ENCODE measurements at regions not wholly inside any gene's neighbourhood (a gene's known extent, or its start where the extent isn't known, plus 50 kb on each side); places are given as distances from the start of the nearest gene placed in this dataset.

DNA sequence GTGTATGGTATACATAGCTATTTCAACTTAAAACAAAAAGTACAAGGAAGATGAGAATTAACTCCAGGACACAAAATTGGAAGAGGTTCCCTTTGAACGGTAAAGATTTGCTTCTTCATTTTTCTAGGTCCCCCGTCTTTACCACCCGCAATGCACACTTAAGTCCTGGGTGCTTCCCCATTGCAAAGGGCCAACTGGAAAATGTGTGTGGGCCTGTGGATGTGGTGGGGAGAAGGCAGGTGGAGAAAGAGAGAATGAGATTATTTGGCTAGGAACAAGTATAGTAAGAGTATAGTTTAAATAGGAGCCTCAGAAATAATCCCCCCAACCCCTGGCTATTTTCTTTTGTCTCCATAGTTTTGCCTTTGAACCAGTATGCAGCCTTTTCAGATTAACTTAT lies 115.4 kb downstream of the HLX start:
- no peak for DNase-seq
- Histone ChIP-seq H3K36me3 (no peaks in the 10 kb centered on the region), H3K27me3 (no peaks in the 10 kb centered on the region), H3K4me1 (ENCODE audit: insufficient read depth) (no peaks in the 10 kb centered on the region), H3K27ac (no peak overlapping the region), H3K9me3 (no peaks in the 10 kb centered on the region), H3K4me3 (no peak overlapping the region)
- 89 to 92% (median 91%) methylated on average over 3 of the region's 3 CpGs for WGBS, 3 donors
- intact Hi-C loops (cut with DNase I) = no loop called here
- TF ChIP-seq EP300 (IDR thresholded peaks at IDR 0.05) = no peak
- no peak for TF ChIP-seq POLR2A (IDR thresholded peaks at IDR 0.05)
- TF ChIP-seq, protein P1, sequence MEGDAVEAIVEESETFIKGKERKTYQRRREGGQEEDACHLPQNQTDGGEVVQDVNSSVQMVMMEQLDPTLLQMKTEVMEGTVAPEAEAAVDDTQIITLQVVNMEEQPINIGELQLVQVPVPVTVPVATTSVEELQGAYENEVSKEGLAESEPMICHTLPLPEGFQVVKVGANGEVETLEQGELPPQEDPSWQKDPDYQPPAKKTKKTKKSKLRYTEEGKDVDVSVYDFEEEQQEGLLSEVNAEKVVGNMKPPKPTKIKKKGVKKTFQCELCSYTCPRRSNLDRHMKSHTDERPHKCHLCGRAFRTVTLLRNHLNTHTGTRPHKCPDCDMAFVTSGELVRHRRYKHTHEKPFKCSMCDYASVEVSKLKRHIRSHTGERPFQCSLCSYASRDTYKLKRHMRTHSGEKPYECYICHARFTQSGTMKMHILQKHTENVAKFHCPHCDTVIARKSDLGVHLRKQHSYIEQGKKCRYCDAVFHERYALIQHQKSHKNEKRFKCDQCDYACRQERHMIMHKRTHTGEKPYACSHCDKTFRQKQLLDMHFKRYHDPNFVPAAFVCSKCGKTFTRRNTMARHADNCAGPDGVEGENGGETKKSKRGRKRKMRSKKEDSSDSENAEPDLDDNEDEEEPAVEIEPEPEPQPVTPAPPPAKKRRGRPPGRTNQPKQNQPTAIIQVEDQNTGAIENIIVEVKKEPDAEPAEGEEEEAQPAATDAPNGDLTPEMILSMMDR (IDR thresholded peaks at IDR 0.05) = no peak

DNA sequence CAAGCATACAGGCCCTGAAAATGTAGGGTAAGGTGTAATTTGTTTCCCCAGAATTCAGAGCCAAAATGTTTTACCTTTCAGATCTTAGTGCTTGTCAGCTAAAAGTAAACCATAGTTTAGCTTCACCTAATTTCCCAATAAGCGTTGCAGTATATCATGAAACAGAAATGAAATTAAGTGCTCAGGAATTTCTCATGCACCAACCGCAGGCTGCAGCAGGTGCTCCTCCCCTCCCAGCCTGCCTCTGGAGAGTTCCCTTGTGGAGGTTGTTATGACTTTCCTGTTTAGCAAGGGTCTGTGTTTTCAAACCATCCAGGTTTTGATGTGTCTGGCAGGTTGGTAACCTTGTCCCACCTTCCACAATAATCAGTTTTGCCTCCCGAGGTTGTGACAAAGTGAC lies 118.5 kb downstream of the HLX start:
- intact Hi-C loops (cut with DNase I) = no loop called here
- no peak for TF ChIP-seq POLR2A (IDR thresholded peaks at IDR 0.05)
- TF ChIP-seq EP300 (IDR thresholded peaks at IDR 0.05) = no peak
- TF ChIP-seq, protein P1 (IDR thresholded peaks at IDR 0.05) = no peak
- no peaks in the 10 kb centered on the region for H3K36me3 ChIP-seq
- H3K4me1 ChIP-seq (ENCODE audit: insufficient read depth) = no peaks in the 10 kb centered on the region
- DNase-seq = no peak
- H3K4me3 ChIP-seq = no peak overlapping the region
- no peaks in the 10 kb centered on the region for H3K9me3 ChIP-seq
- H3K27me3 ChIP-seq = no peaks in the 10 kb centered on the region
- no peak overlapping the region for H3K27ac ChIP-seq
- WGBS, 3 donors = 54 to 85% (median 64%) methylated on average over 3 of the region's 3 CpGs

DNA sequence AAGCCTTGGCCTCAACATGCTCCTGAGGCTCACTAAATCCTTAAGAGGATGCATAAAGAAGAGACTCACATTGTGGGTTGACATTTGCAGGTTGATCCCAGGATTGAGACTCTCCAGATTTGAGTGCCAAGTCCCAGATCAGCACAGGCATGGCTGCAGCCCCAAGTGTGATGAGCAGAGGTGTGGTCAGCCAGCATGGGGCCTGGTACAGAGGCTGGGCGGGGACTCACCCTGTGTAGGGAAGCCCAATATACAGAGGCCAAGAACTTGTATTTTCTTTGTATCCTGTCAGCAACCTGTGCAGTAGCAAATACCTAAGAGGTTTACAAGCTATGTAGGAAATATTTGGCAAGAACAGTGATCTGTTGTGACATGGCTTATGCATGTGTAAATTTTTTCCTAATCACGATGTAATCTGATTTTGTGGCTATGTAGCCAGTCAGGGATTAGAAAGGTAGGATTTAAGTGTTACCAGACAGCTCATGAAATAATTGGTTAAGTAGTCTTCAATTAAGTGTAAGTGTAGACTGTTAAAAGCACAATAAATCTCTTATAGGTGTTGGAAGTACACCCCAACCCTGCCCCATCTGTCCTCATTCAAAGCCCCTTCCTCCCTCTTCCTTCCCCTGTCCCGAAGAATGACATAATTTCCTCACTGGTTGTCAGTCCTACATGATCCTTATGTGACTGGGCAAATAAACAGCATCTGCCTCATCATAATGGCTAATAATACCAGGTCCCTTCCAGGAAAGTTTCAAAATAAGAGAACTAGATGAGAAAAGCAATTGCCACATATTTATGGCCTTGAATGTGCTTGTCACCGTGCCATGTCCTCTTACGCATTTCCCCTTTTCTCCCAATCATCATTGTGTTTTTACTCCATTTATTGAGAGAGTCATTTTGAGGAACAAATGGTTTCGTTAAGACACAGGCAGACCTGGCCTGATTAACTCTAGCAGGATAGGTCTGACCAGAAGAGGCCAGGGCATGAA lies 120.9 kb downstream of the HLX start:
- no peaks in the 10 kb centered on the region for H3K36me3 ChIP-seq
- H3K9me3 ChIP-seq = no peaks in the 10 kb centered on the region
- no peak for DNase-seq
- 55 to 68% (median 62%) methylated on average over 6 of the region's 6 CpGs for WGBS, 3 donors
- intact Hi-C loops (cut with DNase I) = no loop called here
- H3K27ac ChIP-seq = no peak overlapping the region
- TF ChIP-seq, protein P1 (IDR thresholded peaks at IDR 0.05) = no peak
- TF ChIP-seq EP300 (IDR thresholded peaks at IDR 0.05) (no peak), POLR2A (IDR thresholded peaks at IDR 0.05) (no peak)
- H3K27me3 ChIP-seq = no peaks in the 10 kb centered on the region
- no peaks in the 10 kb centered on the region for H3K4me1 ChIP-seq (ENCODE audit: insufficient read depth)
- H3K4me3 ChIP-seq = no peak overlapping the region

DNA sequence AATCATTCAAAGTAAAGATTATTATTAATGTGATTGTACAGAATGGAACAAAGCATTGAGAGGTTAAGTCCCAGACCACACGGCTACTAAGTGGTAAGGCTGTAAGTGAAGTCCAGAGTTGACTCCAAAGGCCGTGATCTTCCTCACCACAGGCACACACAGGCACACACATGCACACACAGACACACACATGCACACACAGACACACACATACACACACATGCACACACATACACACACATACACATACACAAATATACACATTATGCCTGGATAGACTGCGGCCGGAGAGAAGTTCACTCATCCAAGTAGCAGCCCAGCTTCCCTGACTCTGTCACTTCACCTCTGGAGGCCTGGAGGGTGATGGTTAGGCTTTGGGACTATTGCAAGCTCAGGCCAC lies 121.9 kb downstream of the HLX start:
- 85 to 94% (median 92%) methylated on average over 4 of the region's 4 CpGs for WGBS, 3 donors
- Histone ChIP-seq H3K27me3 (no peaks in the 10 kb centered on the region), H3K4me1 (ENCODE audit: insufficient read depth) (no peaks in the 10 kb centered on the region), H3K36me3 (no peaks in the 10 kb centered on the region), H3K27ac (no peak overlapping the region), H3K9me3 (no peaks in the 10 kb centered on the region), H3K4me3 (no peak overlapping the region)
- DNase-seq = no peak
- intact Hi-C loops (cut with DNase I) = no loop called here
- TF ChIP-seq POLR2A (IDR thresholded peaks at IDR 0.05) = no peak
- TF ChIP-seq, protein P1 (IDR thresholded peaks at IDR 0.05) = no peak
